Activated naive CD4-positive, alpha-beta T cell treated with anti-CD3 and anti-CD28 coated beads for 36 hours (primary cell): ENCODE measurements at regions not wholly inside any gene's neighbourhood (a gene's known extent, or its start where the extent isn't known, plus 50 kb on each side); places are given as distances from the start of the nearest gene placed in this dataset.

ENCODE experiments used
- CTCF ChIA-PET: fragments of 350-600 bp; sonication (Branson Sonifier 250); formaldehyde crosslinking; loops from one replicate; lab custom pipeline; 2021; ENCODE audit warnings: antibody characterized with exemption; lab: Charles Lee
- DNase-seq: peaks from one replicate; pipeline ENCODE4 v3.0.0-alpha.2; 2020
- H3K27ac Mint-ChIP-seq: one replicate; pipeline ENCODE4 v1.8.0; 2021; ENCODE audit warnings: mild to moderate bottlenecking, mixed read lengths
- H3K27me3 Mint-ChIP-seq: one replicate; pipeline ENCODE4 v1.8.0; 2021; ENCODE audit warnings: low read depth, mixed read lengths
- H3K36me3 Mint-ChIP-seq: one replicate; pipeline ENCODE4 v1.8.0; 2021; ENCODE audit warnings: low read depth, mixed read lengths
- H3K4me1 Mint-ChIP-seq: one replicate; pipeline ENCODE4 v1.8.0; 2021; ENCODE audit warnings: low read depth, mixed read lengths
- H3K4me3 Mint-ChIP-seq: one replicate; pipeline ENCODE4 v1.8.0; 2021; ENCODE audit warnings: mild to moderate bottlenecking, moderate library complexity, mixed read lengths
- H3K9me3 Mint-ChIP-seq: one replicate; pipeline ENCODE4 v1.8.0; 2021; ENCODE audit warnings: mixed read lengths
- intact Hi-C: fragments of 100-400 bp; cut with micrococcal nuclease; formaldehyde crosslinking; loops from one replicate; pipeline ENCODE4 v1.15.1; 2023

DNA sequence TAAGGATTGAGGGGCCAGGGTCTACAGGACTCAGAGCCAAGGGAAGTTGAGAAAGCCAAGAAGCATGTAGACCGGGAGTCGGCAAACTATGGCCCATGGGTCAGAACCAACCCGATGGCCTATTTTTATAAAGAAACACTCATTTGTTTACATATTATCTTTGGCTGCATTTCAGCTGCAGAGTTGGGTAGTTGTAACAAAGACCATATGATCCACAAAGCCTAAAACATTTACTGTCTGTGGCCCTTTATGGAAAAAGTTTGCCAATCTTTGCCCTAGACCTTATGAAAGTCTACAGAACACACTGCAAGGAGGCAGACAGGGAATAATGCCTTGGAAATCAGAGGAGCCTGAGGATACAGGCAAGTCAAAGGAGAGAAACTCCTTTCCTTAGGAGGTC lies 63.2 kb upstream of the MNS1 start:
- CTCF ChIA-PET = no interaction called here
- no peak for DNase-seq
- Mint-ChIP-seq H3K27me3 (peaks cover 10% of the 10 kb centered on the region), H3K9me3 (no peaks in the 10 kb centered on the region), H3K36me3 (no peaks in the 10 kb centered on the region), H3K4me3 (no peak overlapping the region), H3K4me1 (no peaks in the 10 kb centered on the region), H3K27ac (no peak overlapping the region)
- intact Hi-C loops = no loop called here

DNA sequence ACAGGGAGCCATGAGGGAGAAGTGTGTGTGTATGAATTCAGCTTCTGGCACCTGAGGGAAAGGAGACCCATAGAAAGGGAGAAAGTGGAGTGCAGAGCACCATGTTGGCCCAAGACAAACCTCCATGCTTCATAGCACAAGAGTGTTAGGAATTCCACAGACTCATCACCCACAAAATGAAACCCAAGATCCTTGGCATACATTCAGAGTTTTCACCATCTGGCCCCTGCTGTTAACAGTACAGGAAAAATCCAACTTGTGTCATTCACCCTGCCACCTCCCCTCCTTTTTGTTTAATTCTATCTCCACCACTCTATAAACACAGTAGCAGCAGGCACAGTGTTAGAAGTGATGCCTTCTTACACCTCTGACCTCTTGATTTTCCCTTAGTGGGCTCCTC lies 60.0 kb upstream of the MNS1 start:
- H3K4me1 Mint-ChIP-seq = no peaks in the 10 kb centered on the region
- CTCF ChIA-PET = no interaction called here
- intact Hi-C loops = no loop called here
- H3K4me3 Mint-ChIP-seq = no peak overlapping the region
- H3K36me3 Mint-ChIP-seq = no peaks in the 10 kb centered on the region
- DNase-seq = no peak
- H3K27ac Mint-ChIP-seq = no peak overlapping the region
- no peaks in the 10 kb centered on the region for H3K9me3 Mint-ChIP-seq
- peaks cover 15% of the 10 kb centered on the region for H3K27me3 Mint-ChIP-seq

DNA sequence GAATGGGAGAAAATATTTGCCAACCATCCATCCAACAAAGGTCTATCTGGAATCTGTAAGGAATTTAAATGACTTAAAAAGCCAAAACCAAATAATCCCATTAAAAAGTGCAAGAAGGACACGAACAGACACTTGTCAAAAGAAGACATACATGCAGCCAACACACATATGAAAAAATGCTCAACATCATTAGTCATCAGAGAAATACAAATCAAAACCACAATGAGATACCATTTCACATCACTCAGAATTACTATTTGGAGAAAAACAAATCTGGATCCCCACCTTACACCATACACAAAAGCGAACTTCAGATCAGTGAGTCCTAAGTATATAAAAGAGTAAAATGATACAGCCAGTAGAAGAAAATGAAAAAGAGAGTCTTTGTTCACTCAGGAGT lies 58.6 kb upstream of the MNS1 start:
- peaks cover 6% of the 10 kb centered on the region for H3K9me3 Mint-ChIP-seq
- peaks cover 21% of the 10 kb centered on the region for H3K27me3 Mint-ChIP-seq
- CTCF ChIA-PET = no interaction called here

DNA sequence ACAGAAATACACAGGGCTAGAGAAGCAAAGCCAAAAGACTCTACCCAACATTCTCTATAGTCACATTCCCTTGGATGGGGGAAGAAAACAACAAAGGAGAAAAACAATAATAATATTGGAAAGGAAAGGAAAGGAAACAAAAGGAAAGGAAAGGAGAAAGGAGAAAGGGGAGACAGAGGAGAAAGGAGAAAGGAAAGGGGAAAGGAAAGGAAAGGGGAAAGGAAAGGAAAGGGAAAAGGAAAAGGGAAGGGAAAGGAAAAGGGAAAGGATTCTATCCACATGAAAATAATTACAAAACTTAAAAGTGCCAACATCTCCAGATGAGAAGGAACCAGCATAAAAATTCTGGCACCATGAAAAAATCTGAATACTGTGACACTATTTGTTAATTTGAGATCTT lies 54.1 kb upstream of the MNS1 start:
- no peak for DNase-seq
- CTCF ChIA-PET = no interaction called here
- Mint-ChIP-seq H3K4me1 (no peaks in the 10 kb centered on the region), H3K27me3 (peaks cover 29% of the 10 kb centered on the region), H3K9me3 (peaks cover 14% of the 10 kb centered on the region), H3K36me3 (peaks cover 1% of the 10 kb centered on the region), H3K4me3 (no peak overlapping the region), H3K27ac (no peak overlapping the region)
- intact Hi-C loops = no loop called here

More for the DNA sequence above, 58.6 kb upstream of the MNS1 start:
- no peak overlapping the region for H3K4me3 Mint-ChIP-seq
- DNase-seq = no peak
- H3K27ac Mint-ChIP-seq = no peak overlapping the region
- H3K36me3 Mint-ChIP-seq = no peaks in the 10 kb centered on the region
- no peaks in the 10 kb centered on the region for H3K4me1 Mint-ChIP-seq
- intact Hi-C loops = no loop called here
